Stimulated activated CD4-positive, alpha-beta T cell treated with anti-CD3 and anti-CD28 coated beads, Interleukin-4, amount 100 ng/mL, for 24 hours (primary cell): ENCODE measurements at regions not wholly inside any gene's neighbourhood (a gene's known extent, or its start where the extent isn't known, plus 50 kb on each side); places are given as distances from the start of the nearest gene placed in this dataset.

ENCODE experiments used
- DNase-seq: peaks from one replicate; pipeline ENCODE4 v3.0.0-alpha.2; 2020

- DNase-seq, result no peak
Measured at GRCh38 chr4:124519196-124519595, 193.3 kb downstream of the ANKRD50 start.

- no peak for DNase-seq
Measured at GRCh38 chr4:124523816-124524215, 188.7 kb downstream of the ANKRD50 start.

- no peak for DNase-seq
Measured at GRCh38 chr4:124525524-124525923, 187.0 kb downstream of the ANKRD50 start.

- no peak for DNase-seq
Measured at GRCh38 chr4:124526331-124526730, 186.2 kb downstream of the ANKRD50 start.

- no peak for DNase-seq
Measured at GRCh38 chr4:124526769-124527168, 185.8 kb downstream of the ANKRD50 start.

- DNase-seq, result no peak
Measured at GRCh38 chr4:124527364-124527763, 185.2 kb downstream of the ANKRD50 start.

- DNase-seq, result no peak
Measured at GRCh38 chr4:124529131-124529530, 183.4 kb downstream of the ANKRD50 start.

- no peak for DNase-seq
Measured at GRCh38 chr4:124530464-124531077, 182.0 kb downstream of the ANKRD50 start.

- no peak for DNase-seq
Measured at GRCh38 chr4:124534131-124534530, 178.4 kb downstream of the ANKRD50 start.

- no peak for DNase-seq
Measured at GRCh38 chr4:124535003-124535402, 177.5 kb downstream of the ANKRD50 start.

- no peak for DNase-seq
Measured at GRCh38 chr4:124536946-124537345, 175.6 kb downstream of the ANKRD50 start.

GRCh38 chr4:124537971-124538370, 174.6 kb downstream of the ANKRD50 start:
- no peak for DNase-seq

- no peak for DNase-seq
Measured at GRCh38 chr4:124540014-124540413, 172.5 kb downstream of the ANKRD50 start.

GRCh38 chr4:124541652-124542420, 170.7 kb downstream of the ANKRD50 start:
- no peak for DNase-seq

GRCh38 chr4:124555959-124556358, 156.6 kb downstream of the ANKRD50 start:
- no peak for DNase-seq

- no peak for DNase-seq
Measured at GRCh38 chr4:124564121-124564520, 148.4 kb downstream of the ANKRD50 start.

- no peak for DNase-seq
Measured at GRCh38 chr4:124565371-124565770, 147.2 kb downstream of the ANKRD50 start.

- no peak for DNase-seq
Measured at GRCh38 chr4:124566030-124566429, 146.5 kb downstream of the ANKRD50 start.

- DNase-seq, result no peak
Measured at GRCh38 chr4:124573056-124573455, 139.5 kb downstream of the ANKRD50 start.

GRCh38 chr4:124579896-124580295, 132.6 kb downstream of the ANKRD50 start:
- DNase-seq, result no peak

- DNase-seq, result no peak
Measured at GRCh38 chr4:124583797-124584196, 128.7 kb downstream of the ANKRD50 start.

GRCh38 chr4:124589786-124590185, 122.7 kb downstream of the ANKRD50 start:
- DNase-seq, result no peak

- no peak for DNase-seq
Measured at GRCh38 chr4:124590480-124590879, 122.1 kb downstream of the ANKRD50 start.

- no peak for DNase-seq
Measured at GRCh38 chr4:124591637-124592036, 120.9 kb downstream of the ANKRD50 start.

- DNase-seq, result no peak
Measured at GRCh38 chr4:124593494-124593893, 119.0 kb downstream of the ANKRD50 start.
